HFF-Myc (cell line): ENCODE measurements at regions not wholly inside any gene's neighbourhood (a gene's known extent, or its start where the extent isn't known, plus 50 kb on each side); places are given as distances from the start of the nearest gene placed in this dataset.
"Not testable (repeated sequence)": the region's sequence is repeated elsewhere in the genome, so short reads cannot be mapped to it uniquely, and the experiment has no call there.

Experiments used
- DNase-seq: peaks from one replicate; pipeline ENCODE4 v3.0.0-alpha.2; 2011; ENCODE audit warnings: low read depth; ENCODE audit errors: extremely low read depth
- H3K4me3 ChIP-seq: replicated peaks from 2 replicates; pipeline ENCODE4 v1.5.1; 2011; ENCODE audit warnings: low read depth, mild to moderate bottlenecking, control low read depth, low read length
- TF ChIP-seq, protein P1 (sequence below): IDR thresholded peaks from 2 replicates; pipeline ENCODE4 v1.5.1; 2012; ENCODE audit warnings: mild to moderate bottlenecking, low read depth, low read length, control low read depth; ENCODE audit errors: missing control alignments

DNA sequence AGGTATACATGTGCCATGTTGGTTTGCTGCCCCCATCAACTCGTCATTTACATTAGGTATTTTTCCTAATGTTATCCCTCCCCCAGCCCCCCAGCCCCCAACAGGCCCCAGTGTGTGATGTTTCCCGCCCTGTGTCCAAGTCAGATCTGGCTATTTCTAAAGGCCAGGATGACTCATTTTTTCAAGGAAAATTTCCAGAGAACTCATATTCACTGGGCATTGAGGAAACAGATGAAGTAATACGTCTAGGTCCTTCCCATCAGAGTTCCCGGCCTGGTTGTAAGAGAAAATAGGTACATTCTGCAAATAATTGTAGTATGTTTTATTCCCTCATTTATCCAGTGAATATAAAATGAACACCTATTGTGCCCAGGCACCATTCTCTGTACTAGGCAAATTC lies 345.2 kb downstream of the BCL11B start:
- TF ChIP-seq, protein P1, sequence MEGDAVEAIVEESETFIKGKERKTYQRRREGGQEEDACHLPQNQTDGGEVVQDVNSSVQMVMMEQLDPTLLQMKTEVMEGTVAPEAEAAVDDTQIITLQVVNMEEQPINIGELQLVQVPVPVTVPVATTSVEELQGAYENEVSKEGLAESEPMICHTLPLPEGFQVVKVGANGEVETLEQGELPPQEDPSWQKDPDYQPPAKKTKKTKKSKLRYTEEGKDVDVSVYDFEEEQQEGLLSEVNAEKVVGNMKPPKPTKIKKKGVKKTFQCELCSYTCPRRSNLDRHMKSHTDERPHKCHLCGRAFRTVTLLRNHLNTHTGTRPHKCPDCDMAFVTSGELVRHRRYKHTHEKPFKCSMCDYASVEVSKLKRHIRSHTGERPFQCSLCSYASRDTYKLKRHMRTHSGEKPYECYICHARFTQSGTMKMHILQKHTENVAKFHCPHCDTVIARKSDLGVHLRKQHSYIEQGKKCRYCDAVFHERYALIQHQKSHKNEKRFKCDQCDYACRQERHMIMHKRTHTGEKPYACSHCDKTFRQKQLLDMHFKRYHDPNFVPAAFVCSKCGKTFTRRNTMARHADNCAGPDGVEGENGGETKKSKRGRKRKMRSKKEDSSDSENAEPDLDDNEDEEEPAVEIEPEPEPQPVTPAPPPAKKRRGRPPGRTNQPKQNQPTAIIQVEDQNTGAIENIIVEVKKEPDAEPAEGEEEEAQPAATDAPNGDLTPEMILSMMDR = no peak
- no peak for DNase-seq

DNA sequence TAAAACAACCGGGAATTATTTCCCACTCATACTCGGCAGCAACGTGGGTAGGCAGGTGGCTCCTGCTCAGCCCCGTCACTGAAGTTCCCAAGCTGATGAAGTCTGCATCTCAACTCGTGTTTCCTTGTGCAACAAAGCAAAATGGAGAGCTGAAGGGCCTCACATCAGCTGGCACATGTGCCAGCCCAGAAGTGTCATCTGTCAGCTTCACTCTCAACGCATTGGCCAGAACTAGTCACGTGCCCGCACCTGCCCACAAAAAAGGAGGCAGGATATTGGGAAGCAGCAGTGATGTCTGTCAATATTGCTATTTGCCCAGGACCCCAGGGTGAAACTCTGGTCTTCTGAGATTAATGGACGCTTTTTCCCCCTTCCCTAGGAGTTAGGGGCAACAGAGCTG lies 344.0 kb downstream of the BCL11B start:
- no peak overlapping the region for H3K4me3 ChIP-seq
- TF ChIP-seq, protein P1 = no peak
- DNase-seq = no peak

More for the DNA sequence above, 345.2 kb downstream of the BCL11B start:
- H3K4me3 ChIP-seq = no peak overlapping the region

DNA sequence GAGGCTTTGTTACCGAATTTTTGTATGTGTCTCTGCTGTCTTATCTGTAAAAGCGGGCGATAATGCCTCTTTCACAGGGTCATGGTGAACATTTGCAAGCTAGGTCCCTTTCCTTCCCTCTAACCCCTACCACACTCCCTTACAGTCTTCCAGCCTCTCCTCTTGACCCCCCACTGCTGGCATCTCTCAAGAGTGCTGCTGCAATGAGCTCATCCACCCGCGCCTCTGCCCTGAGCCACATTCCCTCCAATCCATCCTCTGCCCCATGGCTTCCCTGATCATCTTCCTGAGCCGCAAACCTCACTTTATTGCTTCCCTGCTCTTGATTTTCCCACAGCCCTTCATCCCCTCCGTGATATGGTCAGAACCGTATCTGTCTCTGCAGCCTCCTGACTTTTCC lies 343.6 kb downstream of the BCL11B start:
- no peak for DNase-seq
- no peak overlapping the region for H3K4me3 ChIP-seq
- TF ChIP-seq, protein P1 = no peak

DNA sequence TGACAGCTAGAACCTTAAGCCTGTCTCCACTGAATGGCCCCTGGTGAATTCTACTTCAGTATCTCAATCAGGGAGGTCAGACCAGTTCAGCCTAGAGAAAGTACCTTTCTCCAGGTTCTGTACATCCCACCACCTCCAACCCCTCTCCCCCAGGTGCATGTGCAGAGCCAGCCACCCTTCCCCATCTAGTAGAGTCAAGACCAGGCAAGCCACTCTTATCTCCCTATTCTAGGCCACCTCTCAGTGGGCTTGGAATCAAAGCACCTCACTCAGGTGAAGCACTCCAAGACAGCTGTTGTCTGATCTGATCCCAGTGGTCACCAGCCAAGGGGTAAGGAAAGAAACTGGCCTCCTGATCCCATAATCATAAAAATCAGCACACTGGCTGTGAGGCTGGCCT lies 340.9 kb downstream of the BCL11B start:
- no peak overlapping the region for H3K4me3 ChIP-seq
- TF ChIP-seq, protein P1 = no peak
- no peak for DNase-seq

DNA sequence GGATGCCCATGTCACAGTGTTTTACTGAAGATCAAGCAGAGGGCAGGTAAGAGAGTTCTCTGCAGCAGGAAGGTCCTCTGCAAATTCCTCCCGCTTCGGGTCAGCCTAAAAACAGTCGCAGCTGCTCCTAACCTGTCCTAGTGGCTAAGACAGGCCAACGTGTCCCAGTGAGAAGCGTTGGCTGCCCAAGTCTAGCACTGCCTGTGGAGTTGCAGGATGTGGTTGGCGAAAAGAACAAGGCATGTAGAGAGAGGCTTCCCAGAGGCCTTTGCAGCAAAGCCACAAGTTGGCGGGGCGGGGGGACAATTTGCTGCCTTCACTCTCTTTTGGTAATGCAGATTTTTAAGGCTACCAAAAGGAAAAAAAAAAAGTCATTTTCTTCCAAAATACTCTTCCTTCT lies 340.1 kb downstream of the BCL11B start:
- TF ChIP-seq, protein P1 = no peak

DNA sequence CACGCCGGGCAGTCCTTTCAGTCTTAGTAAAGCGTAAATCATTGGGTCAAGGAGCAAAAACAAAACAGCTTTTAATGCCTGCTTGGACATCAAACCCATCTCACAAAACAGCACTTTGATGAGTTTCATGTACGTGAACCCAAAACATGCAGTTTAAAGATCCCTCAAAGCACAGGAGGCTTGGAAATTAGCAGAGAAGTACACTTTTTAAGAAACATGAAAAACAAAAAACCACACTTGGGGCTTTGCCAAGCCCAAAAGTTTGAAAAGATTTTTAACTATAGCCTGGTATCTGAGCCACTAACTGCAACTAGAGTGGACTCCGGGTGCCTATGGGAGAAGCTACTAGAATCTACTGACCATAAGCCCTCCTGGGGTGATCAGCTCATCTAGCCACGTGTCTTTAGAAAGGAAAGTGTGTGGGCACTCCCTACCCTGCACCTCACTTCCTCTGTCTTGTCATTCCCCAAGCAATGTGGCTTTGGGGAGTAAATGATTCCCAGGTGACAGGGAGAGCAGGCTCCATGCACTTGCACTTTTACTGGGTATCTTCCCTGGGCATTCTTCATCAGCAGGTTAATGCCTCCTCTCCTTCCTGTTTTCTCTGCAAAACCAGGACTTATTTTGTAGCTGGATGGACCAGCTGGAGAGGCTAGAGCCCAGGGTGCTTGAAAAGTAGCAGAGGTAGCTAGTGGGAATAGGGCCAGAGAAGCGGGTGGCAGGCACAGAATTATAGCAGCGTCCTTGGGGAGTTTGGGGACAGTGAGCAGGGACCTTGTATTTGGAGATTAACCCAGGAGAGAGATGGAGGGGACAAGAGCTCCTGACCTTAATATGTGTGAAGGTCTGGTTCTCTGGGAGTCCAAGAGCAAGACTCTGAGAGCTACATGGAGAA lies 339.3 kb downstream of the BCL11B start:
- no peak for DNase-seq
- no peak overlapping the region for H3K4me3 ChIP-seq
- TF ChIP-seq, protein P1 = no peak

More for the DNA sequence above, 340.1 kb downstream of the BCL11B start:
- DNase-seq = no peak
- H3K4me3 ChIP-seq = no peak overlapping the region

DNA sequence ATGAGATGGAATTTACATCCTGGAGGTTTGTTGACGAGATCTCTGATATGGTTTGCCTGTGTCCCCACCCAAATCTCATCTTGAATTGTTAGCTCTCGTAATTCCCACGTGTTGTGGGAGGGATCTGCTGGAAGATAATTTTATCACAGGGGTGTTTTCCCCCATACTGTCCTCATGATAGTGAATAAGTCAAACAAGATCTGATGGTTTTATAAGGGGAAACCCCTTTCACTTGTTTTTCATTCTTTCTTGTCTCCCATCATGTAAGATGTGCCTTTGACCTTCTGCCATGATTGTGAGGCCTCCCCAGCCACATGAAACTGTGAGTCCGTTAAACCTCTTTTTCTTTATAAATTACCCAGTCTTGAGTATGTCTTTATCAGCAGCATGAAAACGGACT lies 337.4 kb downstream of the BCL11B start:
- not testable (repeated sequence) for DNase-seq

More for the DNA sequence above, 337.4 kb downstream of the BCL11B start:
- not testable (repeated sequence) for H3K4me3 ChIP-seq
